Hepatocyte (in vitro differentiated cells): ENCODE measurements at regions not wholly inside any gene's neighbourhood (a gene's known extent, or its start where the extent isn't known, plus 50 kb on each side); places are given as distances from the start of the nearest gene placed in this dataset.

Experiments
- DNase-seq: peaks from one replicate; pipeline ENCODE4 v3.0.0-alpha.2; 2016; ENCODE audit warnings: low spot score
- H2AFZ ChIP-seq: fragments of 200-600 bp; sonication (generic); 2 replicates; pipeline ENCODE4 v1.6.0; 2016; ENCODE audit warnings: antibody characterized with exemption, mild to moderate bottlenecking
- H3K27ac ChIP-seq: fragments of 200-600 bp; sonication (generic); 2 replicates; pipeline ENCODE4 v1.5.1; 2016; ENCODE audit warnings: mild to moderate bottlenecking
- H3K27me3 ChIP-seq: fragments of 200-600 bp; sonication (generic); 2 replicates; pipeline ENCODE4 v1.6.1; 2016
- H3K36me3 ChIP-seq: fragments of 200-600 bp; sonication (generic); replicated peaks from 2 replicates; pipeline ENCODE4 v1.5.1; 2016; ENCODE audit warnings: low read depth; ENCODE audit not compliant: insufficient read depth
- H3K4me1 ChIP-seq: fragments of 200-600 bp; sonication (generic); 2 replicates; pipeline ENCODE4 v1.5.1; 2016; ENCODE audit warnings: mild to moderate bottlenecking, moderate library complexity; ENCODE audit not compliant: insufficient read depth
- H3K4me2 ChIP-seq: fragments of 200-600 bp; sonication (generic); 2 replicates; pipeline ENCODE4 v1.6.0; 2016
- H3K4me3 ChIP-seq: fragments of 200-600 bp; sonication (generic); 2 replicates; pipeline ENCODE4 v1.5.1; 2016; ENCODE audit warnings: mild to moderate bottlenecking
- H3K79me2 ChIP-seq: fragments of 200-600 bp; sonication (generic); 2 replicates; pipeline ENCODE4 v1.6.0; 2017; ENCODE audit warnings: mild to moderate bottlenecking
- H3K9me2 ChIP-seq: fragments of 200-600 bp; sonication (generic); replicated peaks from 2 replicates; pipeline ENCODE4 v1.6.0; 2017; ENCODE audit warnings: mild to moderate bottlenecking; ENCODE audit not compliant: insufficient read depth
- H3K9me3 ChIP-seq: fragments of 200-600 bp; sonication (generic); 2 replicates; pipeline ENCODE4 v1.5.1; 2016; ENCODE audit warnings: low read depth, mild to moderate bottlenecking
- H4K20me1 ChIP-seq: fragments of 200-600 bp; sonication (generic); 2 replicates; pipeline ENCODE4 v1.6.0; 2016; ENCODE audit warnings: mild to moderate bottlenecking; ENCODE audit not compliant: insufficient read depth, poor library complexity, severe bottlenecking
- EZH2 ChIP-seq: fragments of 200-600 bp; sonication (generic); IDR thresholded peaks from 2 replicates; pipeline ENCODE4 v1.6.1; 2016; ENCODE audit warnings: antibody characterized with exemption, mild to moderate bottlenecking, borderline replicate concordance
- EZH2phosphoT487 ChIP-seq: fragments of 200-600 bp; sonication (generic); IDR thresholded peaks from one replicate; pipeline ENCODE4 v1.6.1; 2018; ENCODE audit warnings: antibody characterized with exemption, mild to moderate bottlenecking, low read depth, moderate library complexity; ENCODE audit not compliant: unreplicated experiment, severe bottlenecking
- WGBS: methylation state at CpG from one replicate; pipeline ENCODE4 v1.1.6; 2016; ENCODE audit warnings: low lambda C conversion rate; ENCODE audit errors: missing lambda C conversion rate; 5-methylcytosine and 5-hydroxymethylcytosine counted together
- TF ChIP-seq, protein P1 (sequence below): fragments of 200-600 bp; sonication (generic); IDR thresholded peaks from 2 replicates; pipeline ENCODE4 v1.5.1; 2016; ENCODE audit warnings: antibody characterized with exemption, mild to moderate bottlenecking; ENCODE audit not compliant: poor library complexity

- Histone ChIP-seq H3K9me2 (no peaks in the 10 kb centered on the region), H3K27ac (no peak overlapping the region), H4K20me1 (no peaks in the 10 kb centered on the region), H3K36me3 (no peaks in the 10 kb centered on the region), H3K4me2 (no peak overlapping the region), H2AFZ (no peak overlapping the region), H3K79me2 (no peaks in the 10 kb centered on the region), H3K4me1 (no peaks in the 10 kb centered on the region), H3K27me3 (no peaks in the 10 kb centered on the region), H3K4me3 (no peak overlapping the region), H3K9me3 (no peaks in the 10 kb centered on the region)
- TF ChIP-seq EZH2 (no peak), EZH2phosphoT487 (no peak)
- TF ChIP-seq, protein P1, sequence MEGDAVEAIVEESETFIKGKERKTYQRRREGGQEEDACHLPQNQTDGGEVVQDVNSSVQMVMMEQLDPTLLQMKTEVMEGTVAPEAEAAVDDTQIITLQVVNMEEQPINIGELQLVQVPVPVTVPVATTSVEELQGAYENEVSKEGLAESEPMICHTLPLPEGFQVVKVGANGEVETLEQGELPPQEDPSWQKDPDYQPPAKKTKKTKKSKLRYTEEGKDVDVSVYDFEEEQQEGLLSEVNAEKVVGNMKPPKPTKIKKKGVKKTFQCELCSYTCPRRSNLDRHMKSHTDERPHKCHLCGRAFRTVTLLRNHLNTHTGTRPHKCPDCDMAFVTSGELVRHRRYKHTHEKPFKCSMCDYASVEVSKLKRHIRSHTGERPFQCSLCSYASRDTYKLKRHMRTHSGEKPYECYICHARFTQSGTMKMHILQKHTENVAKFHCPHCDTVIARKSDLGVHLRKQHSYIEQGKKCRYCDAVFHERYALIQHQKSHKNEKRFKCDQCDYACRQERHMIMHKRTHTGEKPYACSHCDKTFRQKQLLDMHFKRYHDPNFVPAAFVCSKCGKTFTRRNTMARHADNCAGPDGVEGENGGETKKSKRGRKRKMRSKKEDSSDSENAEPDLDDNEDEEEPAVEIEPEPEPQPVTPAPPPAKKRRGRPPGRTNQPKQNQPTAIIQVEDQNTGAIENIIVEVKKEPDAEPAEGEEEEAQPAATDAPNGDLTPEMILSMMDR, result no peak
- 93% methylated on average over 2 of the region's 2 CpGs for WGBS
- DNase-seq, result no peak
Observed at GRCh38 chr3:4042070-4042469, 242.8 kb downstream of the LRRN1 start.

- Histone ChIP-seq H3K27me3 (no peaks in the 10 kb centered on the region), H3K79me2 (no peaks in the 10 kb centered on the region), H3K4me1 (no peaks in the 10 kb centered on the region), H3K36me3 (no peaks in the 10 kb centered on the region), H3K9me3 (no peaks in the 10 kb centered on the region), H3K4me2 (no peak overlapping the region), H4K20me1 (no peaks in the 10 kb centered on the region), H3K27ac (no peak overlapping the region), H3K4me3 (no peak overlapping the region), H3K9me2 (no peaks in the 10 kb centered on the region), H2AFZ (no peak overlapping the region)
- no peak for DNase-seq
- TF ChIP-seq EZH2phosphoT487, result no peak
- TF ChIP-seq, protein P1, result no peak
- TF ChIP-seq EZH2, result no peak
- WGBS, result 87% methylated on average over 3 of the region's 3 CpGs
Observed at GRCh38 chr3:4042869-4043268, 243.6 kb downstream of the LRRN1 start.

DNA sequence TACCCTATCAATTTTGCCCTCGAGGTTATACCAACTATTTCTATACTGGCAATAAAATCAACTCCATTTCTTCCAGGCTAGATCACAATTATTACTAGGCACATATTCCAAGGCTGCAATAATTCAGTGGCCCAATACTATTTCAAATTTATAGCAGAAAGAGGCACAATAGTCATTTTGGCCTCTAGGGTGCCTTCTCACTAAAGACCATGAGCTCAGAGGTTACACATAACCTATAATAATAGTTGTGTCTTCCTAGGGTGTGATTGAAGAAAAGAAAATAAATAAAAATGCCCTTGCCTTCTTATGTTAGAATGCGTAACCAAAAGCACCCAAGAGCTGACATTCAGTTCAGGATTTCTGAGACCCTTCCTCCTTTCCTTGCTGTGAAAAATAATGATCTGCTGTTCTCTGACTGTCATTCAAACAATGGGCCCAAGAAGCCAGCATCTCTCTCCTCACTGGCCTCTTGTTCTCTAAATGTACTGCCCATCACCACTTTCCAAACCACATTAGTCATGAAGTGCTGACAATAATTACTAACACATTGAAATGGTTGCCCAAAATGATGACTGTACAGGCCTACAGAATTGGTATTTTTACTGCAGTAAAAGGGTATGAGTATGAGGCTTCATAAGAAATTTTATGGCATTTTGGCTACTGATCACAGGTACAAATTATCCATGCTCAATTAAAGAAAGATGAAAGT, 244.8 kb downstream of the LRRN1 start:
- Histone ChIP-seq H3K27ac (no peak overlapping the region), H3K9me2 (no peaks in the 10 kb centered on the region), H3K4me2 (no peak overlapping the region), H3K9me3 (no peaks in the 10 kb centered on the region), H3K27me3 (no peaks in the 10 kb centered on the region), H2AFZ (no peak overlapping the region), H3K4me1 (no peaks in the 10 kb centered on the region), H3K36me3 (no peaks in the 10 kb centered on the region), H4K20me1 (no peaks in the 10 kb centered on the region), H3K4me3 (no peak overlapping the region), H3K79me2 (no peaks in the 10 kb centered on the region)
- TF ChIP-seq EZH2, result no peak
- TF ChIP-seq EZH2phosphoT487, result no peak
- TF ChIP-seq, protein P1, result no peak
- 66% methylated on average over 2 of the region's 2 CpGs for WGBS
- no peak for DNase-seq
